Stomach (tissue), 4 donors: ENCODE measurements at regions not wholly inside any gene's neighbourhood (a gene's known extent, or its start where the extent isn't known, plus 50 kb on each side); places are given as distances from the start of the nearest gene placed in this dataset.

Experiments
- EP300 ChIP-seq: sonication (generic); formaldehyde crosslinking; IDR thresholded peaks from one replicate; pipeline ENCODE4 v1.6.1; 2017; ENCODE audit warnings: antibody characterized with exemption
- POLR2A ChIP-seq, 4 donors: fragments of 450-650 bp; IDR thresholded peaks; one replicate each; pipeline ENCODE4 v1.6.1; 2016; ENCODE audit warnings: antibody characterized with exemption in 4 of 4, control low read depth in 2 of 4, mild to moderate bottlenecking in 1 of 4, moderate library complexity in 1 of 4
- POLR2AphosphoS5 ChIP-seq, 3 donors: sonication (generic); formaldehyde crosslinking; IDR thresholded peaks; one replicate each; pipeline ENCODE4 v1.6.1; 2016; ENCODE audit warnings: antibody characterized with exemption in 3 of 3
- TF ChIP-seq, protein P1 (sequence below), 7 experiments: fragments of 450-650 bp in 4 of 7; fragments of 200-600 bp in 3 of 7; sonication (generic) in 3 of 7; IDR thresholded peaks; one replicate each; pipeline ENCODE4 v1.5.1; 2016 to 2019; ENCODE audit warnings: antibody characterized with exemption in 7 of 7, control low read depth in 2 of 7, mild to moderate bottlenecking in 1 of 7

DNA sequence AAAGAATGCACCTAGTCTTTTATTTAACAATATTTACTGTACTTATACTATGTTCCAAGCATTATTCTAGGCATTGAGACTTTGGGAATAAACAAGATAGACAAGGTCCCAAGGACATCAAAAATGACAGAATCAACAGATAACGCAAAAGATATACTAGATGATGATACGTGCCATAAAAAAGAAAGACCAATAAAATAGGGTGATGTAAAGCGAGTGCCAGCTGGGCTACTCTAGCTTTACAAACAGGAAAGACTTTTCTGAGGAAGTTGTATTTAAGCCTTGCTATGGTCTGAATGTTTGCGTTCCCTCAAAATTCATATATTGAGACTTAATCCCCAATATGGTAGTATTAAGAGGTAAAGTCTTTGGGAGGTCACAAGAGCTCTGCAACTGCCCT, 310.2 kb upstream of the RGMB start:
- TF ChIP-seq POLR2A (IDR thresholded peaks at IDR 0.05) (no peak), POLR2AphosphoS5 (IDR thresholded peaks at IDR 0.05) (no peak), EP300 (no peak)
- TF ChIP-seq, protein P1, sequence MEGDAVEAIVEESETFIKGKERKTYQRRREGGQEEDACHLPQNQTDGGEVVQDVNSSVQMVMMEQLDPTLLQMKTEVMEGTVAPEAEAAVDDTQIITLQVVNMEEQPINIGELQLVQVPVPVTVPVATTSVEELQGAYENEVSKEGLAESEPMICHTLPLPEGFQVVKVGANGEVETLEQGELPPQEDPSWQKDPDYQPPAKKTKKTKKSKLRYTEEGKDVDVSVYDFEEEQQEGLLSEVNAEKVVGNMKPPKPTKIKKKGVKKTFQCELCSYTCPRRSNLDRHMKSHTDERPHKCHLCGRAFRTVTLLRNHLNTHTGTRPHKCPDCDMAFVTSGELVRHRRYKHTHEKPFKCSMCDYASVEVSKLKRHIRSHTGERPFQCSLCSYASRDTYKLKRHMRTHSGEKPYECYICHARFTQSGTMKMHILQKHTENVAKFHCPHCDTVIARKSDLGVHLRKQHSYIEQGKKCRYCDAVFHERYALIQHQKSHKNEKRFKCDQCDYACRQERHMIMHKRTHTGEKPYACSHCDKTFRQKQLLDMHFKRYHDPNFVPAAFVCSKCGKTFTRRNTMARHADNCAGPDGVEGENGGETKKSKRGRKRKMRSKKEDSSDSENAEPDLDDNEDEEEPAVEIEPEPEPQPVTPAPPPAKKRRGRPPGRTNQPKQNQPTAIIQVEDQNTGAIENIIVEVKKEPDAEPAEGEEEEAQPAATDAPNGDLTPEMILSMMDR (IDR thresholded peaks at IDR 0.05), result no peak
